ENCODE measurements at regions not wholly inside any gene's neighbourhood (a gene's known extent, or its start where the extent isn't known, plus 50 kb on each side); places are given as distances from the start of the nearest gene placed in this dataset.

- TF ChIP-seq POLR2AphosphoS5 (IDR thresholded peaks at IDR 0.05; ENCODE audit: low read depth, low read length) = no peak
- TF ChIP-seq TAF1 (IDR thresholded peaks at IDR 0.05; ENCODE audit: borderline replicate concordance, insufficient read depth, low read length) = no peak
- no peak for TF ChIP-seq SIN3A (IDR thresholded peaks at IDR 0.05; ENCODE audit: borderline replicate concordance, insufficient read depth, low read length)
Measured at GRCh38 chr4:187432310-187432709, 563.3 kb upstream of the ZFP42 start.
